WTC11 (cell line): ENCODE measurements at regions not wholly inside any gene's neighbourhood (a gene's known extent, or its start where the extent isn't known, plus 50 kb on each side); places are given as distances from the start of the nearest gene placed in this dataset.

Source experiments
- ATAC-seq: fragments of 200-7000 bp; cut with Tn5 transposase; 2 replicates; pipeline ENCODE4 v1.10.0; 2021; ENCODE audit warnings: mild to moderate bottlenecking, moderate library complexity
- CTCF ChIA-PET: fragments of 300-600 bp; sonication (Branson Sonifier 250); formaldehyde crosslinking; loops from one replicate; lab custom pipeline; 2021; ENCODE audit warnings: antibody characterized with exemption; lab: Charles Lee
- POLR2A ChIA-PET: fragments of 350-600 bp; sonication (Branson Sonifier 250); formaldehyde crosslinking; loops from one replicate; lab custom pipeline; 2021; ENCODE audit warnings: antibody characterized with exemption; lab: Charles Lee
- DNase-seq: peaks from one replicate; pipeline ENCODE4 v3.0.0; 2021; ENCODE audit warnings: low spot score
- H3K27ac Mint-ChIP-seq: 2 replicates; pipeline ENCODE4 v1.8.0; 2021; ENCODE audit warnings: mixed read lengths
- H3K27me3 Mint-ChIP-seq: 2 replicates; pipeline ENCODE4 v1.8.0; 2021; ENCODE audit warnings: low read depth, mild to moderate bottlenecking, moderate library complexity, mixed read lengths
- H3K36me3 Mint-ChIP-seq: 2 replicates; pipeline ENCODE4 v1.8.0; 2021; ENCODE audit warnings: mixed read lengths
- H3K4me1 Mint-ChIP-seq: 2 replicates; pipeline ENCODE4 v1.8.0; 2022; ENCODE audit warnings: mixed read lengths
- H3K4me3 Mint-ChIP-seq: 2 replicates; pipeline ENCODE4 v1.8.0; 2021; ENCODE audit warnings: mild to moderate bottlenecking, moderate library complexity, mixed read lengths
- H3K9me3 Mint-ChIP-seq: 2 replicates; pipeline ENCODE4 v1.8.0; 2021; ENCODE audit warnings: mixed read lengths
- AFF4 ChIP-seq: sonication (generic); formaldehyde crosslinking; IDR thresholded peaks from 2 replicates; pipeline ENCODE4 v1.8.1; 2023; ENCODE audit warnings: mild to moderate bottlenecking, missing genetic modification reagents, borderline replicate concordance
- AR ChIP-seq: fragments of 250-450 bp; sonication (Bioruptor Pico); IDR thresholded peaks from 2 replicates; pipeline ENCODE4 v1.9.0; 2021; ENCODE audit warnings: mild to moderate bottlenecking
- CTCF ChIP-seq: fragments of 200-600 bp; IDR thresholded peaks from 2 replicates; pipeline ENCODE4 v1.8.0; 2022; ENCODE audit warnings: antibody characterized with exemption
- E2F4 ChIP-seq: sonication (generic); formaldehyde crosslinking; IDR thresholded peaks from 2 replicates; pipeline ENCODE4 v1.8.1; 2022; ENCODE audit warnings: low read depth, mild to moderate bottlenecking, moderate library complexity, missing genetic modification reagents, borderline replicate concordance
- ELF4 ChIP-seq: sonication (generic); formaldehyde crosslinking; IDR thresholded peaks from 2 replicates; pipeline ENCODE4 v1.8.1; 2022; ENCODE audit warnings: low read depth, mild to moderate bottlenecking, moderate library complexity, missing genetic modification reagents
- FOXP4 ChIP-seq: sonication (generic); formaldehyde crosslinking; IDR thresholded peaks from 2 replicates; pipeline ENCODE4 v1.8.0; 2022; ENCODE audit warnings: mild to moderate bottlenecking, missing genetic modification reagents
- GABPB1 ChIP-seq: sonication (generic); formaldehyde crosslinking; IDR thresholded peaks from 2 replicates; pipeline ENCODE4 v1.8.1; 2023; ENCODE audit warnings: mild to moderate bottlenecking, missing genetic modification reagents
- STAT6 ChIP-seq: sonication (generic); formaldehyde crosslinking; conservative IDR thresholded peaks from 2 replicates; pipeline ENCODE4 v1.8.1; 2023; ENCODE audit warnings: mild to moderate bottlenecking, low read depth, missing genetic modification reagents, moderate library complexity
- ZNF512 ChIP-seq: sonication (generic); formaldehyde crosslinking; IDR thresholded peaks from 2 replicates; pipeline ENCODE4 v1.8.1; 2022; ENCODE audit warnings: missing genetic modification reagents, borderline replicate concordance

GRCh38 chr1:175812936-175813335 is 69.5 kb upstream of the TNR start:
- Mint-ChIP-seq H3K4me3 (no peak overlapping the region), H3K36me3 (peaks cover 4% of the 10 kb centered on the region; the same call in 1 of the 2 replicates), H3K27ac (no peak overlapping the region), H3K4me1 (peaks cover 20% of the 10 kb centered on the region), H3K27me3 (peaks cover 10% of the 10 kb centered on the region), H3K9me3 (peaks cover 15% of the 10 kb centered on the region)
- DNase-seq (no peak), ATAC-seq (no peak)
- POLR2A ChIA-PET, result no interaction called here
- TF ChIP-seq E2F4 (CRISPR knock-in tag) (no peak), FOXP4 (CRISPR knock-in tag) (no peak), ELF4 (no peak), STAT6 (CRISPR knock-in tag) (no peak), ZNF512 (CRISPR knock-in tag) (no peak), AR (no peak), CTCF (no peak), GABPB1 (CRISPR knock-in tag) (no peak), AFF4 (CRISPR knock-in tag) (no peak)
- CTCF ChIA-PET, result no interaction called here
